Keratinocyte (primary cell): ENCODE measurements at regions not wholly inside any gene's neighbourhood (a gene's known extent, or its start where the extent isn't known, plus 50 kb on each side); places are given as distances from the start of the nearest gene placed in this dataset.

ENCODE experiments used
- CTCF ChIP-seq, 3 experiments: IDR thresholded peaks in 1 of 3; conservative IDR thresholded peaks in 1 of 3; optimal IDR thresholded peaks in 1 of 3; 2 replicates in 2 of 3; 3 replicates in 1 of 3; pipeline versions ENCODE3 to v1.5.1; 2011; ENCODE audit warnings: low read length in 3 of 3, mild to moderate bottlenecking in 3 of 3, moderate library complexity in 2 of 3, control low read depth in 1 of 3, inconsistent platforms in 1 of 3; ENCODE audit not compliant: insufficient read depth in 2 of 3; ENCODE audit errors: extremely low read depth in 1 of 3
- EZH2 ChIP-seq: IDR thresholded peaks from one replicate; pipeline ENCODE4 v1.6.1; 2012; ENCODE audit warnings: inconsistent platforms, mild to moderate bottlenecking, low read length, moderate library complexity

- TF ChIP-seq EZH2 (no peak), CTCF (optimal IDR thresholded peaks at IDR 0.05 in 1 of 3, IDR thresholded peaks at IDR 0.05 in 1 of 3, conservative IDR thresholded peaks at IDR 0.05 in 1 of 3; ENCODE audit: extremely low read depth in 1 of 3, insufficient read depth in 2 of 3, low read length in 3 of 3) (no peak)
Measured at GRCh38 chr7:25632616-25633015, 404.3 kb upstream of the NPVF start.
